Aorta (tissue), 5 donors: ENCODE measurements at regions not wholly inside any gene's neighbourhood (a gene's known extent, or its start where the extent isn't known, plus 50 kb on each side); places are given as distances from the start of the nearest gene placed in this dataset.

Source experiments
- ATAC-seq: fragments of 200-7000 bp; cut with Tn5 transposase; one replicate; pipeline ENCODE4 v1.9.1; 2022; ENCODE audit warnings: moderate library complexity; ENCODE audit not compliant: low FRiP score
- DNase-seq, 2 donors: peaks; one replicate each; pipeline ENCODE4 v3.0.0-alpha.2; 2020
- H3K27ac ChIP-seq, 2 donors: one replicate each; pipeline ENCODE4 v1.5.1; 2013; ENCODE audit warnings: low read length in 2 of 2, mild to moderate bottlenecking in 2 of 2, moderate library complexity in 2 of 2, control low read depth in 1 of 2, inconsistent platforms in 1 of 2, low read depth in 1 of 2
- H3K27me3 ChIP-seq, 2 donors: one replicate each; pipeline ENCODE4 v1.6.1; 2013; ENCODE audit warnings: control low read depth in 1 of 2, low read length in 1 of 2, mild to moderate bottlenecking in 1 of 2, moderate library complexity in 1 of 2; ENCODE audit not compliant: insufficient read depth in 2 of 2, control insufficient read depth in 1 of 2
- H3K36me3 ChIP-seq, 2 donors: one replicate each; pipeline ENCODE4 v1.6.1; 2013; ENCODE audit warnings: control low read depth in 1 of 2, low read length in 1 of 2, mild to moderate bottlenecking in 1 of 2; ENCODE audit not compliant: insufficient read depth in 2 of 2, control insufficient read depth in 1 of 2
- H3K4me1 ChIP-seq, 2 donors: one replicate each; pipeline ENCODE4 v1.6.1; 2013; ENCODE audit warnings: low read length in 2 of 2, control low read depth in 1 of 2, mild to moderate bottlenecking in 1 of 2, moderate library complexity in 1 of 2; ENCODE audit not compliant: insufficient read depth in 2 of 2, control insufficient read depth in 1 of 2
- H3K4me3 ChIP-seq, 2 donors: one replicate each; pipeline ENCODE4 v1.5.1; 2013; ENCODE audit warnings: low read length in 2 of 2, control low read depth in 1 of 2, mild to moderate bottlenecking in 1 of 2
- H3K9me3 ChIP-seq: one replicate; pipeline ENCODE4 v1.6.1; 2013; ENCODE audit warnings: mild to moderate bottlenecking, low read length; ENCODE audit not compliant: control insufficient read depth
- WGBS, 2 donors: extraction: QIAGEN DNeasy Blood & Tissue Kit; methylation state at CpG; one replicate each; pipeline ENCODE4 v1.1.7; 2013; 5-methylcytosine and 5-hydroxymethylcytosine counted together
- intact Hi-C, 2 donors: fragments of 100-400 bp; cut with DNase I; formaldehyde crosslinking; loops; one replicate each; pipeline versions ENCODE4 v1.14.2 to v1.15.0; 2022
- donor health status: healthy with polysubstance abuse.
- donor health status: Bipolar disorder and iron deficiency.
- donor health status: DM: no; HTN: no; CAD: no.
- donor health status: DM: no; HTN: no; CAD: no.
- donor health status: DM: yes; HTN: yes; CAD: no.

GRCh38 chr11:70825893-70826540 is 426.4 kb downstream of the SHANK2 start:
- WGBS, 2 donors = 33 to 44% methylated on average over 21 of the region's 21 CpGs
- Histone ChIP-seq H3K27me3 (no peaks in the 10 kb centered on the region), H3K36me3 (no peaks in the 10 kb centered on the region), H3K4me3 (no peak overlapping the region), H3K27ac (no peak overlapping the region), H3K4me1 (no peaks in the 10 kb centered on the region), H3K9me3 (peaks cover 3% of the 10 kb centered on the region)
- intact Hi-C loops = no loop called here
- ATAC-seq (no peak), DNase-seq (no peak)

GRCh38 chr11:70826541-70827335 is 425.6 kb downstream of the SHANK2 start:
- no peak overlapping the region for H3K4me3 ChIP-seq
- 12 to 13% methylated on average over 35 of the region's 35 CpGs for WGBS, 2 donors
- DNase-seq (no peak), ATAC-seq (no peak)
- H3K27me3 ChIP-seq = no peaks in the 10 kb centered on the region
- H3K4me1 ChIP-seq = no peaks in the 10 kb centered on the region
- H3K9me3 ChIP-seq = peaks cover 3% of the 10 kb centered on the region
- intact Hi-C loops = no loop called here
- no peaks in the 10 kb centered on the region for H3K36me3 ChIP-seq
- no peak overlapping the region for H3K27ac ChIP-seq

GRCh38 chr11:70828593-70829082 is 423.7 kb downstream of the SHANK2 start:
- H3K27me3 ChIP-seq = no peaks in the 10 kb centered on the region
- H3K36me3 ChIP-seq = no peaks in the 10 kb centered on the region
- no peak overlapping the region for H3K4me3 ChIP-seq
- no peaks in the 10 kb centered on the region for H3K4me1 ChIP-seq
- DNase-seq = no peak
- intact Hi-C loops = no loop called here
- no peak for ATAC-seq
- H3K9me3 ChIP-seq = no peaks in the 10 kb centered on the region
- WGBS, 2 donors = 71 to 75% methylated on average over 20 of the region's 20 CpGs
- no peak overlapping the region for H3K27ac ChIP-seq

- DNase-seq (no peak), ATAC-seq (peak; percentile 16)
- Histone ChIP-seq H3K4me3 (no peak overlapping the region), H3K27ac (no peak overlapping the region), H3K36me3 (no peaks in the 10 kb centered on the region), H3K9me3 (no peaks in the 10 kb centered on the region), H3K4me1 (no peaks in the 10 kb centered on the region), H3K27me3 (no peaks in the 10 kb centered on the region)
- WGBS, 2 donors = 84 to 85% methylated on average over 18 of the region's 18 CpGs
- intact Hi-C loops = no loop called here
These were observed 423.1 kb downstream of the SHANK2 start for GRCh38 chr11:70829134-70829885.

- no peak overlapping the region for H3K27ac ChIP-seq
- DNase-seq = no peak
These were observed 422.5 kb downstream of the SHANK2 start for GRCh38 chr11:70829886-70830272.

GRCh38 chr11:70833011-70833410 is 419.4 kb downstream of the SHANK2 start:
- DNase-seq = no peak
- no peaks in the 10 kb centered on the region for H3K9me3 ChIP-seq
- no peaks in the 10 kb centered on the region for H3K27me3 ChIP-seq
- ATAC-seq = no peak
- no peak overlapping the region for H3K4me3 ChIP-seq
- 87 to 92% methylated on average over 11 of the region's 11 CpGs for WGBS, 2 donors
- H3K27ac ChIP-seq = no peak overlapping the region
- intact Hi-C loops = no loop called here
- H3K36me3 ChIP-seq = no peaks in the 10 kb centered on the region
- no peaks in the 10 kb centered on the region for H3K4me1 ChIP-seq

More at GRCh38 chr11:70829886-70830272, 422.5 kb downstream of the SHANK2 start:
- 75 to 81% methylated on average over 9 of the region's 9 CpGs for WGBS, 2 donors
- Histone ChIP-seq H3K4me1 (no peaks in the 10 kb centered on the region), H3K9me3 (no peaks in the 10 kb centered on the region), H3K36me3 (no peaks in the 10 kb centered on the region), H3K4me3 (no peak overlapping the region), H3K27me3 (no peaks in the 10 kb centered on the region)
- ATAC-seq = no peak
- intact Hi-C loops = no loop called here

- no peaks in the 10 kb centered on the region for H3K27me3 ChIP-seq
- H3K4me1 ChIP-seq = no peaks in the 10 kb centered on the region
- no peak overlapping the region for H3K4me3 ChIP-seq
- 50 to 51% methylated on average over 5 of the region's 5 CpGs for WGBS, 2 donors
- intact Hi-C loops = no loop called here
- H3K27ac ChIP-seq = no peak overlapping the region
- DNase-seq (no peak), ATAC-seq (no peak)
- H3K36me3 ChIP-seq = no peaks in the 10 kb centered on the region
- H3K9me3 ChIP-seq = no peaks in the 10 kb centered on the region
These were observed 418.8 kb downstream of the SHANK2 start for GRCh38 chr11:70833554-70833953.

- DNase-seq (no peak), ATAC-seq (no peak)
- H3K4me1 ChIP-seq = no peaks in the 10 kb centered on the region
- 32 to 41% methylated on average over 14 of the region's 14 CpGs for WGBS, 2 donors
- H3K36me3 ChIP-seq = no peaks in the 10 kb centered on the region
- no peak overlapping the region for H3K4me3 ChIP-seq
- intact Hi-C loops = no loop called here
- no peaks in the 10 kb centered on the region for H3K27me3 ChIP-seq
- H3K27ac ChIP-seq = no peak overlapping the region
- peaks cover 1% of the 10 kb centered on the region for H3K9me3 ChIP-seq
These were observed 418.0 kb downstream of the SHANK2 start for GRCh38 chr11:70834277-70834940.
